ENCODE measurements at regions not wholly inside any gene's neighbourhood (a gene's known extent, or its start where the extent isn't known, plus 50 kb on each side); places are given as distances from the start of the nearest gene placed in this dataset.

DNA sequence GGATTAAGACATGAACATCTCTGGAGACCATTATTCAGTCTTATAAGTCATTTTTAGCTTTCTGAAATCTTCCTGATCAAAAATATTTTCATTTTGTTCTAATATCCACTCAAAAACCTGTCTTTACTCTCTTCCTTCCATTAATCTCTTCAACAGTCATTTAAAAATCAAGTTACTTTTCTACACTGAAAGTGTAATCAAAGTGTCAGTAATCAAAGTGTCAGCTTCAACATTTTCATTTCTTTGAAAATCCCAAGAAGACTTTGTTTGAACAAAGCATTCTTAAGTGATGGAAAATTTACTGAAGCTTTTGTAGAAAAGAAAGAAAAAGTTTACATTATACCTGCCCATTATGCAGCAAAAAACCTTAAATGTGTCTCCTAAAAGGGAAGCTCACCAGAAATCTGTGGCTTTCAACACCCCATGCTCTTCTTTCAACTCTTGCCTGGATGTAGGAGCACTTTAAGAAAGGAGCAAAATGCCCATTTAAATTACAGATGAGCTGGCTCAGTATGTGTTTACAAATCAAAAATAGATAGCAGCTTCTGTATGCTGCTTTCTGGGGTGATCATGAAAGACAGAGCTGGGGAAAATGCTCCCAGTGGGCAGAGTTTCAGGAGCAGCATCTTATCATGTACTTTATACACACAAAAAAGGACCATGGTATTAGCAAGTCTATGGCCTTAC lies 260.8 kb upstream of the NCAM2 start:
- no peaks in the 10 kb centered on the region for H3K4me1 ChIP-seq
- H3K4me3 ChIP-seq: no peak overlapping the region
- H3K9me3 ChIP-seq: no peaks in the 10 kb centered on the region
- TF ChIP-seq POLR2A (IDR thresholded peaks at IDR 0.05) (no peak), POLR2AphosphoS5 (IDR thresholded peaks at IDR 0.05) (no peak), EP300 (IDR thresholded peaks at IDR 0.05) (no peak)
- TF ChIP-seq, protein P1, sequence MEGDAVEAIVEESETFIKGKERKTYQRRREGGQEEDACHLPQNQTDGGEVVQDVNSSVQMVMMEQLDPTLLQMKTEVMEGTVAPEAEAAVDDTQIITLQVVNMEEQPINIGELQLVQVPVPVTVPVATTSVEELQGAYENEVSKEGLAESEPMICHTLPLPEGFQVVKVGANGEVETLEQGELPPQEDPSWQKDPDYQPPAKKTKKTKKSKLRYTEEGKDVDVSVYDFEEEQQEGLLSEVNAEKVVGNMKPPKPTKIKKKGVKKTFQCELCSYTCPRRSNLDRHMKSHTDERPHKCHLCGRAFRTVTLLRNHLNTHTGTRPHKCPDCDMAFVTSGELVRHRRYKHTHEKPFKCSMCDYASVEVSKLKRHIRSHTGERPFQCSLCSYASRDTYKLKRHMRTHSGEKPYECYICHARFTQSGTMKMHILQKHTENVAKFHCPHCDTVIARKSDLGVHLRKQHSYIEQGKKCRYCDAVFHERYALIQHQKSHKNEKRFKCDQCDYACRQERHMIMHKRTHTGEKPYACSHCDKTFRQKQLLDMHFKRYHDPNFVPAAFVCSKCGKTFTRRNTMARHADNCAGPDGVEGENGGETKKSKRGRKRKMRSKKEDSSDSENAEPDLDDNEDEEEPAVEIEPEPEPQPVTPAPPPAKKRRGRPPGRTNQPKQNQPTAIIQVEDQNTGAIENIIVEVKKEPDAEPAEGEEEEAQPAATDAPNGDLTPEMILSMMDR (IDR thresholded peaks at IDR 0.05): no peak
- no peaks in the 10 kb centered on the region for H3K27me3 ChIP-seq
- no peak for DNase-seq
- no peak overlapping the region for H3K27ac ChIP-seq
- no peaks in the 10 kb centered on the region for H3K36me3 ChIP-seq
- no peak for ATAC-seq (ENCODE audit: low FRiP score in 2 of 2)

DNA sequence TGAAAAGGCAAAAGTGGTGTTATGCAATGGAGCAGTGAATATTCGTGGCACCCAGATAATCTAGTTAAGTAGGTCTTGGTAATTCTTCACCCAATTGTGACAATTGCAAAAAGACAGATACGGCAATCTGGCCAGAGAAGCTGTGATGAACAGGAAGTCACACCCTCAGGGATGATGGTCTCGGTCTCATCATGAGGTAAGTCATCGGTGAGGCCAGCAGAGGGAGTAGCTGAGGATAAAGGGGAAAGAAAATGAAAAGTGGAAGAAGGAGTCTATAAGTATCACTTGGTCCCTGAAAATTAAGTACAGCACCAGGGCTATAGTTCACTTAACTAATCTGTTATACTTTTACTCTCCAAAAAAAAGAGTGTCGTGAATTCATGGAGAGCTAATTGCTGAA lies 258.8 kb upstream of the NCAM2 start:
- H3K36me3 ChIP-seq: no peaks in the 10 kb centered on the region
- TF ChIP-seq EP300 (IDR thresholded peaks at IDR 0.05): no peak
- no peak for TF ChIP-seq POLR2AphosphoS5 (IDR thresholded peaks at IDR 0.05)
- ATAC-seq (ENCODE audit: low FRiP score in 2 of 2): no peak
- DNase-seq: no peak
- no peaks in the 10 kb centered on the region for H3K4me1 ChIP-seq
- 69 to 70% methylated on average over 5 of the region's 5 CpGs for WGBS, 2 donors
- no peaks in the 10 kb centered on the region for H3K27me3 ChIP-seq
- H3K9me3 ChIP-seq: no peaks in the 10 kb centered on the region
- H3K27ac ChIP-seq: no peak overlapping the region
- no peak overlapping the region for H3K4me3 ChIP-seq

DNA sequence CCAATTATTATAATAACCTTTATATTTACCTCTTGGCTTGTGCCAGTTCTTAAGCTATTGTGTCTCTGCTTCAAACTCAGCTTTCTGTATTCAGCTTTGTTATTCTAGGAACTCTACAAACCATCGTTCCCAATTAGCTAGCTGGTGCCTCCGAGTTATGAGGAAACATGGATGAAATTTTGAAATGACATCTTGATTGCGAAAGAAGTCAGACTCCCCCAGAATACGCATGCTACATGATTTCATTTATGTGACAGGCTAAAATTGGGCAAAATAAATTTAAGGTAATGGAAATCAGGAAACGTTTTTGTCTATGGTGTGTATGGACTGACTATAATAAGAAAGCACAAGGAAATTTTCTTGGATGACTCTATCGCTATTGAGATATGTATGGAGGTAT lies 256.8 kb upstream of the NCAM2 start:
- 79 to 83% methylated on average over 6 of the region's 6 CpGs for WGBS, 2 donors
- ATAC-seq (ENCODE audit: low FRiP score in 2 of 2) (no peak), DNase-seq (no peak)
- H3K9me3 ChIP-seq: no peaks in the 10 kb centered on the region
- no peak overlapping the region for H3K27ac ChIP-seq
- H3K4me1 ChIP-seq: no peaks in the 10 kb centered on the region
- H3K36me3 ChIP-seq: no peaks in the 10 kb centered on the region
- no peak overlapping the region for H3K4me3 ChIP-seq
- TF ChIP-seq POLR2AphosphoS5 (IDR thresholded peaks at IDR 0.05) (no peak), EP300 (IDR thresholded peaks at IDR 0.05) (no peak), POLR2A (IDR thresholded peaks at IDR 0.05) (no peak)
- TF ChIP-seq, protein P1 (IDR thresholded peaks at IDR 0.05): no peak
- no peaks in the 10 kb centered on the region for H3K27me3 ChIP-seq

DNA sequence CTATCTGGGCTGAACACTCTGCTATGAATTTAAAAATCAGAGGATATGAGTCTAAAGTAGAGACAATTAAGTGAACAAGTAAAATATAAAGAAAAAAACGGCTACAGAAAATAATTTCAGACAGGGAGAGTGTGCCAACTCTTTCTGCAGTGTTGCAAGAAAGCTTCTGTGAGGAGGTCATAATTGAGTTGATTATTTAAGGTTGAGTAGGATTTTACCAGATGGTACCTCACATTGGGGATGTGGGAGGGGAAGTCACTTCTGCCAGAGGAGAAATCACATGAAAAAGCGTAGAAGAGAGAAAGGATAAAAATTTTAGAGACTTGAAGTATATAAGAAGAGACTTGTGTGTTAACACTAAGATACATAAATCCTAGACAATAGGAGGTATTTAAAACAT lies 238.0 kb upstream of the NCAM2 start:
- no peak for DNase-seq
- WGBS, 2 donors: 62 to 65% methylated on average over 2 of the region's 2 CpGs
- TF ChIP-seq POLR2A (IDR thresholded peaks at IDR 0.05) (no peak), POLR2AphosphoS5 (IDR thresholded peaks at IDR 0.05) (no peak), EP300 (IDR thresholded peaks at IDR 0.05) (no peak)
- TF ChIP-seq, protein P1 (IDR thresholded peaks at IDR 0.05): no peak
- Histone ChIP-seq H3K36me3 (no peaks in the 10 kb centered on the region), H3K4me3 (no peak overlapping the region), H3K27ac (no peak overlapping the region), H3K27me3 (no peaks in the 10 kb centered on the region), H3K4me1 (no peaks in the 10 kb centered on the region), H3K9me3 (no peaks in the 10 kb centered on the region)
- ATAC-seq (ENCODE audit: low FRiP score in 2 of 2): no peak

DNA sequence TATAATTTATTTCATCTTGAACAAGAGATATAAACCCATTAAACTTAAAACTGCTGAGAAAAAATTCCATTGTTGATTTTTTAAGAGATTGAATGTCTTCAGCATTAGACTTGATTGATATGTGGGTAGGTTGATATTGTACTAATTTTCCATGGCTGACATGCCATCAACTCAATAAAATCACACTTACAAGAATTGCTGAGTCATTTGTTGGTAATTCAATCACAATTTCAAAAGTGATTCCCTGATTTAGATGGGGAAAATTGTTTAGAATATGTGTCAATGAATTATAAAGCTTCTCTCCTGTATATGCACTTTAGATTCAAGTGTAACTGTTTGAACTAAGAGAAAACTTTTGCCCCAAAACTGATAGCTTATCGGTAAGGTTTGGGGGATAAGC lies 223.5 kb upstream of the NCAM2 start:
- Histone ChIP-seq H3K36me3 (no peaks in the 10 kb centered on the region), H3K4me1 (no peaks in the 10 kb centered on the region), H3K27me3 (no peaks in the 10 kb centered on the region), H3K9me3 (peaks cover 0 to 6% (median 0%) of the 10 kb centered on the region in 4 donors), H3K27ac (no peak overlapping the region), H3K4me3 (no peak overlapping the region)
- TF ChIP-seq EP300 (IDR thresholded peaks at IDR 0.05): no peak
- ATAC-seq (ENCODE audit: low FRiP score in 2 of 2) (no peak), DNase-seq (no peak)
- 94% methylated on average over 1 of the region's 1 CpG for WGBS, 2 donors

DNA sequence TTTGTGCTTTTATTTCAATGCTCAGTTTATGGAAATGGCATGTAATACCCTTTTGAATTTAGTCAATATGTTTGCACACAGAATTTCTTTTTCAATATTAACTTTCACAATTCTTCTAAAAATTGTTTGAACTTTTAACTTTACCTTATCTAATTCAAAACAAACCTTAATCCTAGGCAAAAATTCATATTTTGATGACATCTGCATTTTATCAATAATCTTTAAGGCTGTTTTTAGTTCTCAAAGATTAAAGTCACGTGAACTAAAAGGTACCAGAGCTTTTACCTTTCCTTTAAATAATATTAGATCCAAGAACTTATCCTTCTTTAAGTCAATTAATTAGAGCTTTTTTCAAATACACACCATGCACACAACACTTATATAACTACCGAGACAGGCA lies 218.9 kb upstream of the NCAM2 start:
- Histone ChIP-seq H3K9me3 (peaks cover 0 to 16% (median 0%) of the 10 kb centered on the region in 4 donors), H3K4me1 (no peaks in the 10 kb centered on the region), H3K27me3 (no peaks in the 10 kb centered on the region), H3K36me3 (no peaks in the 10 kb centered on the region), H3K27ac (no peak overlapping the region), H3K4me3 (no peak overlapping the region)
- TF ChIP-seq, protein P1 (IDR thresholded peaks at IDR 0.05): no peak
- TF ChIP-seq EP300 (IDR thresholded peaks at IDR 0.05) (no peak), POLR2A (IDR thresholded peaks at IDR 0.05) (no peak), POLR2AphosphoS5 (IDR thresholded peaks at IDR 0.05) (no peak)
- no peak for DNase-seq
- no peak for ATAC-seq (ENCODE audit: low FRiP score in 2 of 2)
- WGBS, 2 donors: 60 to 65% methylated on average over 2 of the region's 2 CpGs
